HepG2 (cell line): ENCODE measurements at regions not wholly inside any gene's neighbourhood (a gene's known extent, or its start where the extent isn't known, plus 50 kb on each side); places are given as distances from the start of the nearest gene placed in this dataset.

Source experiments
- ATAC-seq: fragments of 200-7000 bp; cut with Tn5 transposase; 3 replicates; pipeline ENCODE4 v1.9.1; 2020; ENCODE audit warnings: mild to moderate bottlenecking, moderate library complexity
- BruUV-seq: library from RNA; stranded (reverse); fragments of 400-500 nt; replicated peaks from 2 replicates; lab custom pipeline; 2021; lab: Mats Ljungman, UMichigan
- CTCF ChIA-PET: fragments of 300-600 bp; formaldehyde crosslinking; extraction: SDS; loops from one replicate; lab custom pipeline; 2021; ENCODE audit warnings: low total read pairs, inconsistent platforms, low intra/inter-chr PET ratio; lab: Yijun Ruan, JAX
- POLR2A ChIA-PET: fragments of 350-600 bp; sonication (Branson Sonifier 250); formaldehyde crosslinking; loops from one replicate; lab custom pipeline; 2020; ENCODE audit warnings: antibody characterized with exemption, inconsistent platforms; lab: Yijun Ruan, JAX
- DNase-seq: peaks from one replicate; pipeline ENCODE4 v3.0.0-alpha.2; 2015; ENCODE audit warnings: low spot score
- FAIRE-seq: peaks from 3 replicates; lab custom pipeline; 2011; peaks lifted over from hg19 to GRCh38; lab: Jason Lieb, UNC
- H2AFZ ChIP-seq: one replicate; pipeline ENCODE4 v1.6.1; 2011; ENCODE audit warnings: low read length, inconsistent platforms
- H3K27ac ChIP-seq: fragments of 300-600 bp; 3 replicates; pipeline ENCODE4 v1.8.0; 2011; ENCODE audit warnings: mixed run types, mild to moderate bottlenecking, mixed read lengths, low read length, inconsistent platforms; ENCODE audit not compliant: insufficient read depth; ENCODE audit errors: extremely low read length
- H3K27me3 ChIP-seq, 2 experiments: fragments of 200-600 bp in 1 of 2; 2 replicates in 1 of 2; 3 replicates in 1 of 2; pipeline versions ENCODE4 v1.6.0 to v1.8.0; 2011; ENCODE audit warnings: low read length in 2 of 2, mild to moderate bottlenecking in 2 of 2, moderate library complexity in 2 of 2, inconsistent platforms in 1 of 2; ENCODE audit not compliant: insufficient read depth in 2 of 2, control insufficient read depth in 1 of 2
- H3K36me3 ChIP-seq, 2 experiments: fragments of 200-600 bp in 1 of 2; replicated peaks in 1 of 2; 2 replicates in 1 of 2; 3 replicates in 1 of 2; pipeline versions ENCODE4 v1.5.1 to v1.8.0; 2011; ENCODE audit warnings: low read length in 2 of 2, inconsistent platforms in 1 of 2; ENCODE audit not compliant: insufficient read depth in 2 of 2, control insufficient read depth in 1 of 2
- H3K4me1 ChIP-seq: 2 replicates; pipeline ENCODE4 v1.5.1; 2012; ENCODE audit warnings: low read length, inconsistent platforms; ENCODE audit not compliant: insufficient read depth
- H3K4me2 ChIP-seq: 2 replicates; pipeline ENCODE4 v1.6.0; 2011; ENCODE audit warnings: low read depth, low read length, inconsistent platforms
- H3K4me3 ChIP-seq, 3 experiments: fragments of 200-600 bp in 1 of 3; sonication (generic), shearing (Covaris generic) in 1 of 3; replicated peaks in 1 of 3; 2 replicates each; pipeline ENCODE4 v1.5.1; 2011 to 2016; ENCODE audit warnings: low read length in 3 of 3, inconsistent platforms in 2 of 3, low read depth in 2 of 3, mild to moderate bottlenecking in 2 of 3, control low read depth in 1 of 3, mixed read lengths in 1 of 3; ENCODE audit not compliant: insufficient read depth in 1 of 3
- H3K79me2 ChIP-seq: one replicate; pipeline ENCODE4 v1.6.1; 2011; ENCODE audit warnings: low read length, inconsistent platforms; ENCODE audit not compliant: insufficient read depth
- H3K9ac ChIP-seq: 2 replicates; pipeline ENCODE4 v1.6.0; 2011; ENCODE audit warnings: mild to moderate bottlenecking, low read depth, low read length, inconsistent platforms; ENCODE audit not compliant: insufficient read depth
- H3K9me3 ChIP-seq: 2 replicates; pipeline ENCODE4 v1.5.1; 2012; ENCODE audit warnings: mild to moderate bottlenecking, low read length
- H4K20me1 ChIP-seq: 2 replicates; pipeline ENCODE4 v1.6.0; 2011; ENCODE audit warnings: inconsistent platforms, mild to moderate bottlenecking, low read length, moderate library complexity; ENCODE audit not compliant: insufficient read depth
- ATF3 ChIP-seq: sonication (generic); formaldehyde crosslinking; IDR thresholded peaks from 2 replicates; pipeline ENCODE4 v1.4.0; 2020; ENCODE audit warnings: missing genetic modification reagents
- GTF3A ChIP-seq: sonication (generic); formaldehyde crosslinking; conservative IDR thresholded peaks from 2 replicates; pipeline ENCODE4 v1.4.0; 2020; ENCODE audit warnings: mild to moderate bottlenecking, missing genetic modification reagents
- HNRNPLL ChIP-seq: fragments of 200-400 bp; formaldehyde crosslinking; IDR thresholded peaks from 2 replicates; pipeline ENCODE4 v1.6.1; 2017; ENCODE audit warnings: mild to moderate bottlenecking, low read depth, low read length; ENCODE audit not compliant: poor library complexity, severe bottlenecking
- KDM4B ChIP-seq: sonication (generic); formaldehyde crosslinking; IDR thresholded peaks from 2 replicates; pipeline ENCODE4 v1.4.0; 2020; ENCODE audit warnings: missing genetic modification reagents
- NCOA2 ChIP-seq: sonication (generic); formaldehyde crosslinking; IDR thresholded peaks from 2 replicates; pipeline ENCODE4 v1.8.0; 2022; ENCODE audit warnings: inconsistent platforms
- PAF1 ChIP-seq: IDR thresholded peaks from 2 replicates; pipeline ENCODE4 v1.6.1; 2016; ENCODE audit warnings: missing genetic modification reagents, missing compliant biosample characterization
- REL ChIP-seq: sonication (generic); formaldehyde crosslinking; conservative IDR thresholded peaks from 2 replicates; pipeline ENCODE4 v1.8.0; 2022; ENCODE audit warnings: mild to moderate bottlenecking, missing genetic modification reagents, moderate library complexity
- REST ChIP-seq, 2 experiments: IDR thresholded peaks; 2 replicates each; pipeline ENCODE4 v1.6.1; 2011 to 2012; ENCODE audit warnings: low read length in 2 of 2, borderline replicate concordance in 1 of 2, low read depth in 1 of 2, mild to moderate bottlenecking in 1 of 2, moderate library complexity in 1 of 2
- TFDP2 ChIP-seq: sonication (generic); formaldehyde crosslinking; IDR thresholded peaks from 2 replicates; pipeline ENCODE4 v1.4.0; 2020; ENCODE audit warnings: missing genetic modification reagents
- TGIF2 ChIP-seq: IDR thresholded peaks from 2 replicates; pipeline ENCODE4 v1.6.1; 2016; ENCODE audit warnings: control low read depth, missing compliant biosample characterization
- ZNF367 ChIP-seq: sonication (generic); formaldehyde crosslinking; IDR thresholded peaks from 2 replicates; pipeline ENCODE4 v1.4.0; 2020; ENCODE audit warnings: missing genetic modification reagents, borderline replicate concordance
- ZNF414 ChIP-seq: sonication (generic); formaldehyde crosslinking; IDR thresholded peaks from 2 replicates; pipeline ENCODE4 v1.5.0; 2020; ENCODE audit warnings: missing genetic modification reagents
- ZNF639 ChIP-seq: conservative IDR thresholded peaks from 2 replicates; pipeline ENCODE4 v1.6.1; 2018; ENCODE audit warnings: missing genetic modification reagents
- ZNF747 ChIP-seq: sonication (generic); formaldehyde crosslinking; IDR thresholded peaks from 2 replicates; pipeline ENCODE4 v1.8.1; 2023; ENCODE audit warnings: missing genetic modification reagents, mild to moderate bottlenecking, borderline replicate concordance
- ZNF879 ChIP-seq: sonication (generic); formaldehyde crosslinking; IDR thresholded peaks from 2 replicates; pipeline ENCODE4 v1.8.1; 2023; ENCODE audit warnings: missing genetic modification reagents
- WGBS: methylation state at CpG from one replicate; pipeline ENCODE4 v1.1.6; 2017; ENCODE audit warnings: low lambda C conversion rate; 5-methylcytosine and 5-hydroxymethylcytosine counted together
- in situ Hi-C: cut with HindIII; loops from 2 replicates; pipeline ENCODE4 v1.10.0; 2017; ENCODE audit warnings: low pct_unique_long_range_greater_than_20kb; ENCODE audit not compliant: extremely low pct_ligation_motif_present
- intact Hi-C: fragments of 100-400 bp; cut with micrococcal nuclease; formaldehyde crosslinking; loops from one replicate; pipeline ENCODE4 v1.10.0; 2022; ENCODE audit not compliant: unreplicated experiment

- DNase-seq (no peak), FAIRE-seq (no peak)
- CTCF ChIA-PET, result no interaction called here
- no peak overlapping the region for H3K4me2 ChIP-seq
- TF ChIP-seq HNRNPLL, result no peak
- no peak for TF ChIP-seq ZNF367
- TF ChIP-seq REST (IDR thresholded peaks at IDR 0.05; ENCODE audit: borderline replicate concordance in 1 of 2, low read depth in 1 of 2, low read length in 2 of 2), result no peak
- no peak for TF ChIP-seq NCOA2 (CRISPR knock-in tag)
- TF ChIP-seq PAF1 (CRISPR knock-in tag), result no peak
- TF ChIP-seq TFDP2, result no peak
- no peak for TF ChIP-seq KDM4B (CRISPR knock-in tag)
- no peak for TF ChIP-seq ZNF747 (CRISPR knock-in tag)
- TF ChIP-seq REL (CRISPR knock-in tag), result no peak
- TF ChIP-seq TGIF2, result no peak
- no peak for TF ChIP-seq ZNF414 (CRISPR knock-in tag)
- TF ChIP-seq ATF3 (CRISPR knock-in tag), result no peak
- no peak for TF ChIP-seq ZNF639 (CRISPR knock-in tag)
- no peak for TF ChIP-seq GTF3A (CRISPR knock-in tag)
- no peak for TF ChIP-seq ZNF879
- TF ChIP-seq, all 625 proteins: peak for 0
- ATAC-seq, result no peak
- H3K4me1 ChIP-seq, result no peaks in the 10 kb centered on the region
- peaks cover 76% of the 10 kb centered on the region for H3K9me3 ChIP-seq
- intact Hi-C loops (no loop called here), in situ Hi-C loops (no loop called here)
- 6% methylated on average over 2 of the region's 2 CpGs for WGBS
- no peaks in the 10 kb centered on the region for H3K27me3 ChIP-seq
- H4K20me1 ChIP-seq, result no peaks in the 10 kb centered on the region
- H3K9ac ChIP-seq, result no peak overlapping the region
- no peaks in the 10 kb centered on the region for H3K36me3 ChIP-seq
- H3K27ac ChIP-seq, result no peak overlapping the region
- H2AFZ ChIP-seq, result no peak overlapping the region
- POLR2A ChIA-PET, result no interaction called here
- H3K4me3 ChIP-seq, result no peak overlapping the region
- no TSS peak for BruUV-seq
- no peaks in the 10 kb centered on the region for H3K79me2 ChIP-seq
These were observed 1073.3 kb upstream of the PHF14 start for GRCh38 chr7:9900339-9900738.
